Loucy (cell line): ENCODE measurements at regions not wholly inside any gene's neighbourhood (a gene's known extent, or its start where the extent isn't known, plus 50 kb on each side); places are given as distances from the start of the nearest gene placed in this dataset.

ENCODE experiments used
- EZH2phosphoT487 ChIP-seq: fragments of 200-600 bp; IDR thresholded peaks from 2 replicates; pipeline ENCODE4 v1.6.1; 2018; ENCODE audit warnings: antibody characterized with exemption, mild to moderate bottlenecking, moderate library complexity, borderline replicate concordance
- TF ChIP-seq, protein P1 (sequence below): fragments of 200-600 bp; sonication (generic); conservative IDR thresholded peaks from 2 replicates; pipeline ENCODE4 v1.5.1; 2014; ENCODE audit warnings: mild to moderate bottlenecking, antibody characterized with exemption, low read length

DNA sequence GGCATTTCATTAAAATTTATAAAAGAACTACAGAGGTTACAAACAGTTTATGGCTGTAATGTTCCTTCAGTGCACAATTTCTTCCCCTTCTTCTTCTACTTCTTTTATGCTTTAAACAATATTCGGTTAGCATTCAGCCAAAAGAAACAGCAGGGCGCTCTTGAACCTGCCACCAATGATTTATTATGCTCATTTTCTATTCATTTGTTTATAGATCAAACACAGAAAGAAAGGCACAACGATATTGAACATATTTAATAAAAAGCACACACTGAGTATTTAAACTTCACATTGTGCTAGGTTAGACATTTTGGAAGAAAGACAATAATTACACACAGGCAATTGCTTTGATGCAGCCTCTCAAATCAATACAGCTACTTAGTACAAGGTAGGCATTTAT lies 1025.8 kb upstream of the LRRN3 start:
- TF ChIP-seq, protein P1, sequence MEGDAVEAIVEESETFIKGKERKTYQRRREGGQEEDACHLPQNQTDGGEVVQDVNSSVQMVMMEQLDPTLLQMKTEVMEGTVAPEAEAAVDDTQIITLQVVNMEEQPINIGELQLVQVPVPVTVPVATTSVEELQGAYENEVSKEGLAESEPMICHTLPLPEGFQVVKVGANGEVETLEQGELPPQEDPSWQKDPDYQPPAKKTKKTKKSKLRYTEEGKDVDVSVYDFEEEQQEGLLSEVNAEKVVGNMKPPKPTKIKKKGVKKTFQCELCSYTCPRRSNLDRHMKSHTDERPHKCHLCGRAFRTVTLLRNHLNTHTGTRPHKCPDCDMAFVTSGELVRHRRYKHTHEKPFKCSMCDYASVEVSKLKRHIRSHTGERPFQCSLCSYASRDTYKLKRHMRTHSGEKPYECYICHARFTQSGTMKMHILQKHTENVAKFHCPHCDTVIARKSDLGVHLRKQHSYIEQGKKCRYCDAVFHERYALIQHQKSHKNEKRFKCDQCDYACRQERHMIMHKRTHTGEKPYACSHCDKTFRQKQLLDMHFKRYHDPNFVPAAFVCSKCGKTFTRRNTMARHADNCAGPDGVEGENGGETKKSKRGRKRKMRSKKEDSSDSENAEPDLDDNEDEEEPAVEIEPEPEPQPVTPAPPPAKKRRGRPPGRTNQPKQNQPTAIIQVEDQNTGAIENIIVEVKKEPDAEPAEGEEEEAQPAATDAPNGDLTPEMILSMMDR: no peak
- TF ChIP-seq EZH2phosphoT487: no peak
